GM12878 (cell line): ENCODE measurements at regions not wholly inside any gene's neighbourhood (a gene's known extent, or its start where the extent isn't known, plus 50 kb on each side); places are given as distances from the start of the nearest gene placed in this dataset.

ENCODE experiments used
- ATAC-seq: fragments of 200-7000 bp; cut with Tn5 transposase; 3 replicates; pipeline ENCODE4 v1.9.1; 2020; ENCODE audit warnings: mild to moderate bottlenecking, moderate library complexity
- BruUV-seq: library from RNA; stranded (reverse); fragments of 400-500 nt; replicated peaks from 2 replicates; lab custom pipeline; 2021; lab: Mats Ljungman, UMichigan
- CTCF ChIA-PET: fragments of 300-600 bp; sonication (Branson Sonifier 250); formaldehyde crosslinking; extraction: SDS; loops from one replicate; lab custom pipeline; 2021; ENCODE audit warnings: inconsistent platforms; lab: Yijun Ruan, JAX
- POLR2A ChIA-PET: fragments of 350-600 bp; formaldehyde crosslinking; extraction: SDS; loops from one replicate; lab custom pipeline; 2021; ENCODE audit warnings: inconsistent platforms; lab: Charles Lee
- RAD21 ChIA-PET: fragments of 300-600 bp; sonication (Branson Sonifier 250); formaldehyde crosslinking; loops from one replicate; lab custom pipeline; 2023; ENCODE audit warnings: antibody characterized with exemption; ENCODE audit not compliant: unreplicated experiment; lab: Charles Lee
- SMC1A ChIA-PET: fragments of 300-600 bp; sonication (Branson Sonifier 250); formaldehyde crosslinking; loops from one replicate; lab custom pipeline; 2023; ENCODE audit not compliant: unreplicated experiment, uncharacterized antibody; lab: Charles Lee
- DNase-seq: peaks from one replicate; pipeline ENCODE4 v3.0.0-alpha.2; 2011; ENCODE audit warnings: low read depth, low spot score
- FAIRE-seq: peaks from 3 replicates; lab custom pipeline; 2011; peaks lifted over from hg19 to GRCh38; lab: Jason Lieb, UNC
- H2AFZ ChIP-seq: 2 replicates; pipeline ENCODE4 v1.6.0; 2011; ENCODE audit warnings: low read depth, low read length, control low read depth; ENCODE audit not compliant: control insufficient read depth
- H3K27ac ChIP-seq: 2 replicates; pipeline ENCODE4 v1.5.1; 2011; ENCODE audit warnings: control low read depth; ENCODE audit not compliant: control insufficient read depth, insufficient read depth
- H3K27me3 ChIP-seq, 2 experiments: replicated peaks in 1 of 2; 2 replicates each; pipeline versions ENCODE4 v1.6.0 to v1.6.1; 2011; ENCODE audit warnings: low read length in 1 of 2; ENCODE audit not compliant: control insufficient read depth in 2 of 2, insufficient read depth in 2 of 2
- H3K36me3 ChIP-seq, 2 experiments: 2 replicates each; pipeline ENCODE4 v1.5.1; 2011; ENCODE audit warnings: low read length in 1 of 2; ENCODE audit not compliant: control insufficient read depth in 2 of 2, insufficient read depth in 2 of 2
- H3K4me1 ChIP-seq: 2 replicates; pipeline ENCODE4 v1.6.1; 2011; ENCODE audit warnings: mild to moderate bottlenecking, low read length, moderate library complexity, mixed read lengths; ENCODE audit not compliant: control insufficient read depth, insufficient read depth
- H3K4me2 ChIP-seq: 2 replicates; pipeline ENCODE4 v1.6.0; 2011; ENCODE audit warnings: control low read depth; ENCODE audit not compliant: control insufficient read depth, insufficient read depth
- H3K4me3 ChIP-seq: fragments of 200-600 bp; sonication (generic); 2 replicates; pipeline ENCODE4 v1.5.1; 2016
- H3K79me2 ChIP-seq: 2 replicates; pipeline ENCODE4 v1.6.0; 2011; ENCODE audit warnings: low read length; ENCODE audit not compliant: control insufficient read depth, insufficient read depth
- H3K9ac ChIP-seq: 2 replicates; pipeline ENCODE4 v1.8.0; 2011; ENCODE audit warnings: low read length, control low read depth, mixed read lengths; ENCODE audit not compliant: control insufficient read depth, insufficient read depth
- H3K9me3 ChIP-seq: replicated peaks from 3 replicates; pipeline ENCODE4 v1.5.1; 2011; ENCODE audit warnings: mild to moderate bottlenecking, low read length; ENCODE audit not compliant: control insufficient read depth, insufficient read depth
- H4K20me1 ChIP-seq: 2 replicates; pipeline ENCODE4 v1.6.0; 2011; ENCODE audit not compliant: control insufficient read depth, insufficient read depth
- CBX3 ChIP-seq: fragments of 200-600 bp; sonication (generic); IDR thresholded peaks from 2 replicates; pipeline ENCODE4 v1.6.1; 2016; ENCODE audit warnings: low read depth, borderline replicate concordance
- NFYA ChIP-seq: IDR thresholded peaks from 2 replicates; pipeline ENCODE4 v1.6.1; 2011; ENCODE audit warnings: low read depth, mild to moderate bottlenecking, low read length, improper control_type of control experiment, borderline replicate concordance
- NR2C1 ChIP-seq: fragments of 450-650 bp; IDR thresholded peaks from 2 replicates; pipeline ENCODE4 v1.6.1; 2017; ENCODE audit warnings: antibody characterized with exemption, mild to moderate bottlenecking, moderate library complexity
- NR2C2 ChIP-seq: IDR thresholded peaks from 2 replicates; pipeline ENCODE4 v1.6.1; 2011; ENCODE audit warnings: borderline replicate concordance, low read depth; ENCODE audit not compliant: control insufficient read depth, insufficient read length
- PBX3 ChIP-seq: IDR thresholded peaks from 2 replicates; pipeline ENCODE4 v1.6.1; 2011; ENCODE audit warnings: mild to moderate bottlenecking, low read depth, low read length, moderate library complexity; ENCODE audit not compliant: insufficient replicate concordance
- RELB ChIP-seq: fragments of 450-650 bp; IDR thresholded peaks from 2 replicates; pipeline ENCODE4 v1.6.1; 2017; ENCODE audit warnings: low read depth, mild to moderate bottlenecking, moderate library complexity
- SIN3A ChIP-seq: IDR thresholded peaks from 2 replicates; pipeline ENCODE4 v1.6.1; 2012; ENCODE audit warnings: low read depth, low read length, improper control_type of control experiment
- TCF3 ChIP-seq: IDR thresholded peaks from 2 replicates; pipeline ENCODE4 v1.6.1; 2012; ENCODE audit warnings: low read depth, mild to moderate bottlenecking, low read length, borderline replicate concordance; ENCODE audit not compliant: insufficient read depth
- ZNF24 ChIP-seq: fragments of 450-650 bp; IDR thresholded peaks from 2 replicates; pipeline ENCODE4 v1.6.1; 2017; ENCODE audit warnings: antibody characterized with exemption, mild to moderate bottlenecking
- WGBS: methylation state at CpG from one replicate; pipeline ENCODE4 v1.1.6; 2016; ENCODE audit warnings: low lambda C conversion rate; ENCODE audit not compliant: insufficient replicate concordance, insufficient coverage; ENCODE audit errors: missing lambda C conversion rate; 5-methylcytosine and 5-hydroxymethylcytosine counted together
- in situ Hi-C: fragments of 300-500 bp; cut with MboI; formaldehyde crosslinking; loops from 9 replicates; pipeline ENCODE4 v1.14.3; 2018; ENCODE audit warnings: mixed read lengths
- intact Hi-C: fragments of 100-400 bp; cut with micrococcal nuclease; formaldehyde crosslinking; loops from one replicate; pipeline ENCODE4 v1.14.2; 2022; ENCODE audit not compliant: unreplicated experiment
- TF ChIP-seq, protein P1 (sequence below): fragments of 450-650 bp; IDR thresholded peaks from 2 replicates; pipeline ENCODE4 v1.6.1; 2017; ENCODE audit warnings: mild to moderate bottlenecking

- TF ChIP-seq RELB (no peak), NR2C1 (no peak), ZNF24 (no peak), NFYA (no peak)
- TF ChIP-seq, protein P1, sequence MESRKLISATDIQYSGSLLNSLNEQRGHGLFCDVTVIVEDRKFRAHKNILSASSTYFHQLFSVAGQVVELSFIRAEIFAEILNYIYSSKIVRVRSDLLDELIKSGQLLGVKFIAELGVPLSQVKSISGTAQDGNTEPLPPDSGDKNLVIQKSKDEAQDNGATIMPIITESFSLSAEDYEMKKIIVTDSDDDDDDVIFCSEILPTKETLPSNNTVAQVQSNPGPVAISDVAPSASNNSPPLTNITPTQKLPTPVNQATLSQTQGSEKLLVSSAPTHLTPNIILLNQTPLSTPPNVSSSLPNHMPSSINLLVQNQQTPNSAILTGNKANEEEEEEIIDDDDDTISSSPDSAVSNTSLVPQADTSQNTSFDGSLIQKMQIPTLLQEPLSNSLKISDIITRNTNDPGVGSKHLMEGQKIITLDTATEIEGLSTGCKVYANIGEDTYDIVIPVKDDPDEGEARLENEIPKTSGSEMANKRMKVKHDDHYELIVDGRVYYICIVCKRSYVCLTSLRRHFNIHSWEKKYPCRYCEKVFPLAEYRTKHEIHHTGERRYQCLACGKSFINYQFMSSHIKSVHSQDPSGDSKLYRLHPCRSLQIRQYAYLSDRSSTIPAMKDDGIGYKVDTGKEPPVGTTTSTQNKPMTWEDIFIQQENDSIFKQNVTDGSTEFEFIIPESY, result no peak
Observed at GRCh38 chr17:69630056-69630635, 215.6 kb downstream of the MAP2K6 start (continued).

GRCh38 chr17:69634844-69635243 lies 220.3 kb downstream of the MAP2K6 start:
- in situ Hi-C loops, result no loop called here
- no peaks in the 10 kb centered on the region for H3K4me1 ChIP-seq
- WGBS, result 0% methylated on average over 1 of the region's 1 CpG

More at GRCh38 chr17:69634844-69635243, 220.3 kb downstream of the MAP2K6 start:
- no peak overlapping the region for H3K4me2 ChIP-seq
- no peak overlapping the region for H3K4me3 ChIP-seq
- SMC1A ChIA-PET, result no interaction called here
- no peaks in the 10 kb centered on the region for H4K20me1 ChIP-seq
- DNase-seq, result no peak
- no peak for TF ChIP-seq PBX3
- no peak for TF ChIP-seq NR2C2
- no peak for TF ChIP-seq SIN3A
- TF ChIP-seq, protein P1, result no peak
- no peak for TF ChIP-seq TCF3
- no peak for TF ChIP-seq CBX3
- H2AFZ ChIP-seq, result no peak overlapping the region
- no peak overlapping the region for H3K27ac ChIP-seq
- no peak overlapping the region for H3K9ac ChIP-seq
- RAD21 ChIA-PET, result no interaction called here
- ATAC-seq, result no peak
- no peaks in the 10 kb centered on the region for H3K27me3 ChIP-seq
- no peaks in the 10 kb centered on the region for H3K9me3 ChIP-seq
- CTCF ChIA-PET, result no interaction called here
- POLR2A ChIA-PET, result no interaction called here
- FAIRE-seq, result no peak
- H3K36me3 ChIP-seq, result no peaks in the 10 kb centered on the region
- intact Hi-C loops, result no loop called here
- no TSS peak for BruUV-seq
- no peaks in the 10 kb centered on the region for H3K79me2 ChIP-seq
